B cell (primary cell): ENCODE measurements at regions not wholly inside any gene's neighbourhood (a gene's known extent, or its start where the extent isn't known, plus 50 kb on each side); places are given as distances from the start of the nearest gene placed in this dataset.

Experiments used
- CTCF ChIP-seq: fragments of 200-600 bp; IDR thresholded peaks from one replicate; pipeline ENCODE4 v1.8.0; 2022; ENCODE audit warnings: antibody characterized with exemption, mild to moderate bottlenecking
- EZH2 ChIP-seq: IDR thresholded peaks from 2 replicates; pipeline ENCODE4 v1.6.1; 2012; ENCODE audit warnings: borderline replicate concordance, low read depth, mild to moderate bottlenecking, moderate library complexity, low read length; ENCODE audit not compliant: insufficient read depth, poor library complexity, severe bottlenecking

- TF ChIP-seq CTCF (no peak), EZH2 (no peak)
These were observed 109.9 kb upstream of the COPS8 start for GRCh38 chr2:236975766-236976165.
